Neural crest cell (in vitro differentiated cells): ENCODE measurements at regions not wholly inside any gene's neighbourhood (a gene's known extent, or its start where the extent isn't known, plus 50 kb on each side); places are given as distances from the start of the nearest gene placed in this dataset.

Experiments used
- DNase-seq: peaks from one replicate; pipeline ENCODE4 v3.0.0; 2021; ENCODE audit warnings: low read depth, mixed read lengths, low spot score
- H3K27ac Mint-ChIP-seq: one replicate; pipeline ENCODE4 v1.8.0; 2021; ENCODE audit warnings: mild to moderate bottlenecking, mixed read lengths; ENCODE audit not compliant: unreplicated experiment
- H3K27me3 Mint-ChIP-seq: 2 replicates; pipeline ENCODE4 v1.8.0; 2021; ENCODE audit warnings: low read depth, mild to moderate bottlenecking, mixed read lengths
- H3K36me3 Mint-ChIP-seq: 2 replicates; pipeline ENCODE4 v1.8.0; 2021; ENCODE audit warnings: low read depth, mild to moderate bottlenecking, mixed read lengths
- H3K4me1 Mint-ChIP-seq: 2 replicates; pipeline ENCODE4 v1.8.0; 2021; ENCODE audit warnings: mixed read lengths
- H3K4me3 Mint-ChIP-seq: one replicate; pipeline ENCODE4 v1.8.0; 2021; ENCODE audit warnings: mild to moderate bottlenecking, mixed read lengths
- H3K9me3 Mint-ChIP-seq: 2 replicates; pipeline ENCODE4 v1.8.0; 2021; ENCODE audit warnings: mixed read lengths
- TF ChIP-seq, protein P1 (sequence below): fragments of 200-600 bp; sonication (generic); conservative IDR thresholded peaks from 2 replicates; pipeline ENCODE4 v1.5.0; 2021; ENCODE audit warnings: antibody characterized with exemption, mild to moderate bottlenecking

- Mint-ChIP-seq H3K4me3 (no peak overlapping the region), H3K27me3 (no peaks in the 10 kb centered on the region), H3K4me1 (peaks cover 2% of the 10 kb centered on the region), H3K9me3 (no peaks in the 10 kb centered on the region), H3K36me3 (peaks cover 4% of the 10 kb centered on the region), H3K27ac (no peak overlapping the region)
- TF ChIP-seq, protein P1, sequence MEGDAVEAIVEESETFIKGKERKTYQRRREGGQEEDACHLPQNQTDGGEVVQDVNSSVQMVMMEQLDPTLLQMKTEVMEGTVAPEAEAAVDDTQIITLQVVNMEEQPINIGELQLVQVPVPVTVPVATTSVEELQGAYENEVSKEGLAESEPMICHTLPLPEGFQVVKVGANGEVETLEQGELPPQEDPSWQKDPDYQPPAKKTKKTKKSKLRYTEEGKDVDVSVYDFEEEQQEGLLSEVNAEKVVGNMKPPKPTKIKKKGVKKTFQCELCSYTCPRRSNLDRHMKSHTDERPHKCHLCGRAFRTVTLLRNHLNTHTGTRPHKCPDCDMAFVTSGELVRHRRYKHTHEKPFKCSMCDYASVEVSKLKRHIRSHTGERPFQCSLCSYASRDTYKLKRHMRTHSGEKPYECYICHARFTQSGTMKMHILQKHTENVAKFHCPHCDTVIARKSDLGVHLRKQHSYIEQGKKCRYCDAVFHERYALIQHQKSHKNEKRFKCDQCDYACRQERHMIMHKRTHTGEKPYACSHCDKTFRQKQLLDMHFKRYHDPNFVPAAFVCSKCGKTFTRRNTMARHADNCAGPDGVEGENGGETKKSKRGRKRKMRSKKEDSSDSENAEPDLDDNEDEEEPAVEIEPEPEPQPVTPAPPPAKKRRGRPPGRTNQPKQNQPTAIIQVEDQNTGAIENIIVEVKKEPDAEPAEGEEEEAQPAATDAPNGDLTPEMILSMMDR: no peak
- no peak for DNase-seq
Measured at GRCh38 chr2:217724471-217724870, 278.3 kb downstream of the TNS1 start.

GRCh38 chr2:217723981-217724380, 278.8 kb downstream of the TNS1 start:
- no peak overlapping the region for H3K4me3 Mint-ChIP-seq
- peaks cover 3% of the 10 kb centered on the region for H3K9me3 Mint-ChIP-seq
- H3K27me3 Mint-ChIP-seq: no peaks in the 10 kb centered on the region
- H3K36me3 Mint-ChIP-seq: peaks cover 4% of the 10 kb centered on the region
- H3K27ac Mint-ChIP-seq: no peak overlapping the region
- H3K4me1 Mint-ChIP-seq: no peaks in the 10 kb centered on the region
- DNase-seq: no peak
- TF ChIP-seq, protein P1: no peak

DNA sequence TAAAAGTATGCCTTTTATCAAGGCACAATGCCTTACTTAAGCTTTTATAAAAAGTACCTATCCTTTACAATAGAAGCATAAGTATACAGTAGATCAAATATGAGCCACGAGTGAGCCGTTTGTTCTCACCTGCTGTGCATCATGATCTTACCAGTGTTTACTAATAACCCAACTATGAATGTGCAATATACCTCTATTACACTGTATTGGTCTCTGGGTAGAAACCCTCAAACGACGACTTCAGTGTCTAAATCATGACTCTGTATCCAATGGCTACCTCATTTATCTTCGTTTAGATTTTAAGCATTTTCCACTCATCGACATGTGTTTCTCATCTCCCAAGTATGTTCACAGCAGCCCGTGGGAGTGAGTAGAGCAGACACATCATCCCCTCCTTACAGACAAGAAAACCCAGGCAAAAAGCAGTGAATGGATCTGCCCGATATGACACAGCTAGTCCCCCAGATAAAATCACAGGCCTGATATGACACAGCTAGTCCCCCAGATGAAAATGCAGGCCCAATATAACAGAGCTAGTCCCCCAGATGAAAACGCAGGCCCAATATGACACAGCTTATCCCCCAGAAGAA, 279.8 kb downstream of the TNS1 start:
- Mint-ChIP-seq H3K4me3 (no peak overlapping the region), H3K36me3 (peaks cover 7% of the 10 kb centered on the region), H3K4me1 (peaks cover 6% of the 10 kb centered on the region), H3K9me3 (peaks cover 4% of the 10 kb centered on the region), H3K27me3 (no peaks in the 10 kb centered on the region), H3K27ac (peak overlapping the region; percentile 29)
- TF ChIP-seq, protein P1: no peak
- DNase-seq: no peak

GRCh38 chr2:217717646-217718045, 285.1 kb downstream of the TNS1 start:
- Mint-ChIP-seq H3K27me3 (no peaks in the 10 kb centered on the region), H3K4me1 (peaks cover 41% of the 10 kb centered on the region), H3K4me3 (no peak overlapping the region), H3K27ac (no peak overlapping the region), H3K36me3 (peaks cover 7% of the 10 kb centered on the region), H3K9me3 (peaks cover 7% of the 10 kb centered on the region)
- TF ChIP-seq, protein P1: no peak
- no peak for DNase-seq

DNA sequence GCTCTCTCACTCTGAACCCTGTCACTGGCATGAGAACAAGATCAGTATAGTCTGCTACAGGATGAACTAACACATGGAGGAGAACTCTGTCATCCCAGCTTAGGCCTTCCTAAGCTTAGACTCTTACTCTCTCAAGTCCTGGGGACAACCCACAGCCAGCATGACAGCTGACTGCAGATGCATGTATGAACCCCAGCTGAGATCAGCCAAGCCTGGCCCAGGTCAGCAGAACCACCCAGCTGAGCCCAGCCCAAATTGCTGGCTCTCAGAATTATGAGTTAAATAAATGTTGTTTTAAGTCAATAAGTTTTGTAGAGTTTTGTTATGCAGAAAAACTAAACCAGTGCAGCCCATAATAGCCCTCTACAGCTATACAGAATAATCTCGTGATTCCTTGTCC, 287.3 kb downstream of the TNS1 start:
- Mint-ChIP-seq H3K36me3 (peaks cover 3% of the 10 kb centered on the region), H3K27me3 (no peaks in the 10 kb centered on the region), H3K27ac (no peak overlapping the region), H3K4me1 (peaks cover 46% of the 10 kb centered on the region), H3K9me3 (peaks cover 7% of the 10 kb centered on the region), H3K4me3 (no peak overlapping the region)
- TF ChIP-seq, protein P1: no peak
- DNase-seq: no peak
